ENCODE measurements at regions not wholly inside any gene's neighbourhood (a gene's known extent, or its start where the extent isn't known, plus 50 kb on each side); places are given as distances from the start of the nearest gene placed in this dataset.

DNA sequence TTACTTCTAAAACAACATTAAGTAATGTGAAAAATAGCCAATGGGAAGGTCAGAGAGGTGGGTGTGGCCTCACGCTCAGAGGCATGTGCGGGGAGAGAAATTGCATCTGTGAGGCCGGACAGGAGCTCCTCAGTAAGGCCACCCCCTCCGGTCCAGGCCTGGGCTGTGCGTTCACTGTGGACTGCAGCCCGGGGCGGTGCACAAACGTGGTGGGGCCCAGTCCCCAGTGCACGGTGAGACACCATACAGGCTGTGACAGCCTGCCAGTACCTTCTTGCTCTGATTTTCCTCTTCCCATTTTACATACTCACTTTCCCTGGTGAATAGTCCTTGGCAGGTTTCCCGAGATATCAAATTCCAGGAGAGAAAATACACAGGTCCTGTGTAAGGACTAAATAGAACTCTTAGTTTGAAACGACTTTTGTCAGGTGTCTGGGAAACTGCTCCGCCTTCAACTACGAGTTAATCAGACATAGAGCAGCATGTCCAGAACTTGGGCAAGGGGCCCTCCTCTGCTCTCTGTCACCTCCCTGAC, 174.1 kb upstream of the MKI67 start:
- Histone ChIP-seq H3K27ac (ENCODE audit: low read depth, low read length) (no peak overlapping the region), H3K4me1 (ENCODE audit: control insufficient read depth, insufficient read depth, low read length) (no peaks in the 10 kb centered on the region), H3K9me3 (ENCODE audit: control insufficient read depth, insufficient read depth, low read depth, low read length) (peaks cover 28% of the 10 kb centered on the region), H3K27me3 (ENCODE audit: control insufficient read depth, insufficient read depth, low read length) (no peaks in the 10 kb centered on the region; the same call in 1 of the 2 replicates), H3K4me3 (ENCODE audit: low read depth, low read length) (no peak overlapping the region), H3K9ac (ENCODE audit: low read length) (no peak overlapping the region), H3K36me3 (ENCODE audit: control insufficient read depth, insufficient read depth, low read length) (no peaks in the 10 kb centered on the region)

DNA sequence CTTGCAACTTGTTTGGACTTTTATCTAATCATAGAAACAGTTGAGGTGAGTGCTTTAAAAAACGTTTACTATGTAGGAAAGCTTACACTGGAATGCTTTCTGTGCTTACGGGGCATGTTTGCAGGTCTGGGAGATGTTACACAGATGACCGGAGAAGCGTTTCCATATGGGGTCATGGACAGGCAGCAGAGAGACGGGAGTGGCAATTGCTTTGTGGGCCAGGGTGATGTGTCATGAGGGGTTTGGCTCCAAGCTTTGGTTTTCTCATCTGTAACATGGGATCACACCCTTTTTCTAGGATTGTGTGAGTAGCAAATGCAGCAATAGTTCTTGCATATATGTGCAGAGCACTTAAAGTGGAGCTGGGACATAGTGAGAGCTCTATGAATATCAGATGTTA, 174.8 kb upstream of the MKI67 start:
- peaks cover 28% of the 10 kb centered on the region for H3K9me3 ChIP-seq (ENCODE audit: control insufficient read depth, insufficient read depth, low read depth, low read length)
- H3K4me1 ChIP-seq (ENCODE audit: control insufficient read depth, insufficient read depth, low read length), result no peaks in the 10 kb centered on the region
- no peaks in the 10 kb centered on the region; the same call in 1 of the 2 replicates for H3K27me3 ChIP-seq (ENCODE audit: control insufficient read depth, insufficient read depth, low read length)

GRCh38 chr10:128302808-128303207, 176.6 kb upstream of the MKI67 start:
- H3K27ac ChIP-seq (ENCODE audit: low read depth, low read length), result no peak overlapping the region
- no peak overlapping the region for H3K9ac ChIP-seq (ENCODE audit: low read length)
- no peaks in the 10 kb centered on the region for H3K27me3 ChIP-seq (ENCODE audit: control insufficient read depth, insufficient read depth, low read length)
- no peaks in the 10 kb centered on the region for H3K36me3 ChIP-seq (ENCODE audit: control insufficient read depth, insufficient read depth, low read length)
- H3K9me3 ChIP-seq (ENCODE audit: control insufficient read depth, insufficient read depth, low read depth, low read length), result peaks cover 28% of the 10 kb centered on the region
- no peaks in the 10 kb centered on the region for H3K4me1 ChIP-seq (ENCODE audit: control insufficient read depth, insufficient read depth, low read length)
- H3K4me3 ChIP-seq (ENCODE audit: low read depth, low read length), result no peak overlapping the region

More for the DNA sequence above, 174.8 kb upstream of the MKI67 start:
- H3K4me3 ChIP-seq (ENCODE audit: low read depth, low read length), result no peak overlapping the region
- no peaks in the 10 kb centered on the region for H3K36me3 ChIP-seq (ENCODE audit: control insufficient read depth, insufficient read depth, low read length)
- no peak overlapping the region for H3K9ac ChIP-seq (ENCODE audit: low read length)
- no peak overlapping the region for H3K27ac ChIP-seq (ENCODE audit: low read depth, low read length)

- Histone ChIP-seq H3K4me1 (ENCODE audit: control insufficient read depth, insufficient read depth, low read length) (no peaks in the 10 kb centered on the region), H3K36me3 (ENCODE audit: control insufficient read depth, insufficient read depth, low read length) (no peaks in the 10 kb centered on the region), H3K27me3 (ENCODE audit: control insufficient read depth, insufficient read depth, low read length) (no peaks in the 10 kb centered on the region), H3K27ac (ENCODE audit: low read depth, low read length) (no peak overlapping the region), H3K9ac (ENCODE audit: low read length) (no peak overlapping the region), H3K9me3 (ENCODE audit: control insufficient read depth, insufficient read depth, low read depth, low read length) (peaks cover 28% of the 10 kb centered on the region), H3K4me3 (ENCODE audit: low read depth, low read length) (no peak overlapping the region)
Measured at GRCh38 chr10:128304271-128304670, 178.0 kb upstream of the MKI67 start.

DNA sequence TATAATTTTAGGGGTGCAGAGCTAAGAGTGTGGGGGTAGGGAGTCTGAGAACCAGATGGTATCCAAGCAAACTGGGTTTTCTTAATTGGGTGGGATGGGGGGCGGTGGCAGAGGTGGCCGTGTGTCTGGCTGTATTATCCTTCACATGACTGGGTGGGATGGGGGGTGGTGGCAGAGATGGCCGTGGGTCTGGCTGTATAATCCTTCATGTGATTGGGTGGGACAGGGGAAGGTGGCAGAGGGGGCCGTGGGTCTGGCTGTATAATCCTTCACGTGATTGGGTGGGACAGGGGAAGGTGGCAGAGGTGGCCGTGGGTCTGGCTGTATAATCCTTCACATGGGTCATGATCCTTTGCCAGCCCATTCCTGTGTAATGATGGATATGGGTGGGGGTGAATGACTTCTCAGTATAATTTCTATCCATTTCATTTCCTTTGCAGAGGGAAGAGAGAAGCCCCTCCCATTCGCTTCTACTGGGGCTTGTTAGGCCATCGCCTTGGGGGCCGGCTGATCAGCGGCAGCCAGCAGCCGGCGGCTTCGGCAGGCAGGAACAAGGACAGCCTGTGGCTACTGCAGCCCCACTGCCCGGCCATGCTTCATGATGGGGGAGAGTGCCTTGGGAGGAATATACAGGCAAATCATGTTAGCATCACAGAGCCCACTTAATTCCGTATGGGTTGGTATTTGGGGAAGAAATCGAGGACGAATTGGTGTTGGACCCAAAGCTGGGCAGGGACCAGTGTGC, 179.6 kb upstream of the MKI67 start:
- no peak overlapping the region for H3K4me3 ChIP-seq (ENCODE audit: low read depth, low read length)
- no peaks in the 10 kb centered on the region for H3K27me3 ChIP-seq (ENCODE audit: control insufficient read depth, insufficient read depth, low read length)
- H3K36me3 ChIP-seq (ENCODE audit: control insufficient read depth, insufficient read depth, low read length), result no peaks in the 10 kb centered on the region
- H3K9me3 ChIP-seq (ENCODE audit: control insufficient read depth, insufficient read depth, low read depth, low read length), result peaks cover 25% of the 10 kb centered on the region
- H3K4me1 ChIP-seq (ENCODE audit: control insufficient read depth, insufficient read depth, low read length), result 0 out of 2 replicates have a peak, but pooled peaks cover under 1% of the 10 kb centered on the region
- H3K9ac ChIP-seq (ENCODE audit: low read length), result no peak overlapping the region
- H3K27ac ChIP-seq (ENCODE audit: low read depth, low read length), result no peak overlapping the region

- H3K9ac ChIP-seq (ENCODE audit: low read length), result no peak overlapping the region
- H3K9me3 ChIP-seq (ENCODE audit: control insufficient read depth, insufficient read depth, low read depth, low read length), result peaks cover 18% of the 10 kb centered on the region
- no peaks in the 10 kb centered on the region for H3K36me3 ChIP-seq (ENCODE audit: control insufficient read depth, insufficient read depth, low read length)
- H3K4me1 ChIP-seq (ENCODE audit: control insufficient read depth, insufficient read depth, low read length), result peaks cover 8% of the 10 kb centered on the region; the same call in 1 of the 2 replicates
- H3K4me3 ChIP-seq (ENCODE audit: low read depth, low read length), result no peak overlapping the region
- no peaks in the 10 kb centered on the region for H3K27me3 ChIP-seq (ENCODE audit: control insufficient read depth, insufficient read depth, low read length)
- H3K27ac ChIP-seq (ENCODE audit: low read depth, low read length), result no peak overlapping the region
Measured at GRCh38 chr10:128306535-128306934, 180.3 kb upstream of the MKI67 start.

- no peak overlapping the region for H3K4me3 ChIP-seq (ENCODE audit: low read depth, low read length)
- H3K36me3 ChIP-seq (ENCODE audit: control insufficient read depth, insufficient read depth, low read length), result no peaks in the 10 kb centered on the region
- no peaks in the 10 kb centered on the region for H3K27me3 ChIP-seq (ENCODE audit: control insufficient read depth, insufficient read depth, low read length)
- H3K9me3 ChIP-seq (ENCODE audit: control insufficient read depth, insufficient read depth, low read depth, low read length), result peaks cover 13% of the 10 kb centered on the region
- no peak overlapping the region for H3K9ac ChIP-seq (ENCODE audit: low read length)
- no peak overlapping the region for H3K27ac ChIP-seq (ENCODE audit: low read depth, low read length)
- H3K4me1 ChIP-seq (ENCODE audit: control insufficient read depth, insufficient read depth, low read length), result peaks cover 8% of the 10 kb centered on the region; the same call in 1 of the 2 replicates
Measured at GRCh38 chr10:128306966-128307365, 180.7 kb upstream of the MKI67 start.

- no peak overlapping the region for H3K27ac ChIP-seq (ENCODE audit: low read depth, low read length)
- peaks cover 6% of the 10 kb centered on the region for H3K9me3 ChIP-seq (ENCODE audit: control insufficient read depth, insufficient read depth, low read depth, low read length)
- H3K4me1 ChIP-seq (ENCODE audit: control insufficient read depth, insufficient read depth, low read length), result peaks cover 8% of the 10 kb centered on the region; the same call in 1 of the 2 replicates
- no peaks in the 10 kb centered on the region for H3K27me3 ChIP-seq (ENCODE audit: control insufficient read depth, insufficient read depth, low read length)
- H3K4me3 ChIP-seq (ENCODE audit: low read depth, low read length), result no peak overlapping the region
- H3K9ac ChIP-seq (ENCODE audit: low read length), result no peak overlapping the region
- no peaks in the 10 kb centered on the region for H3K36me3 ChIP-seq (ENCODE audit: control insufficient read depth, insufficient read depth, low read length)
Measured at GRCh38 chr10:128307820-128308219, 181.6 kb upstream of the MKI67 start.

- H3K4me1 ChIP-seq (ENCODE audit: control insufficient read depth, insufficient read depth, low read length), result peaks cover 8% of the 10 kb centered on the region; the same call in 1 of the 2 replicates
- no peaks in the 10 kb centered on the region for H3K9me3 ChIP-seq (ENCODE audit: control insufficient read depth, insufficient read depth, low read depth, low read length)
- H3K27ac ChIP-seq (ENCODE audit: low read depth, low read length), result no peak overlapping the region
- no peaks in the 10 kb centered on the region for H3K36me3 ChIP-seq (ENCODE audit: control insufficient read depth, insufficient read depth, low read length)
- H3K9ac ChIP-seq (ENCODE audit: low read length), result no peak overlapping the region
- no peaks in the 10 kb centered on the region for H3K27me3 ChIP-seq (ENCODE audit: control insufficient read depth, insufficient read depth, low read length)
- no peak overlapping the region for H3K4me3 ChIP-seq (ENCODE audit: low read depth, low read length)
Measured at GRCh38 chr10:128310971-128311658, 184.9 kb upstream of the MKI67 start.

DNA sequence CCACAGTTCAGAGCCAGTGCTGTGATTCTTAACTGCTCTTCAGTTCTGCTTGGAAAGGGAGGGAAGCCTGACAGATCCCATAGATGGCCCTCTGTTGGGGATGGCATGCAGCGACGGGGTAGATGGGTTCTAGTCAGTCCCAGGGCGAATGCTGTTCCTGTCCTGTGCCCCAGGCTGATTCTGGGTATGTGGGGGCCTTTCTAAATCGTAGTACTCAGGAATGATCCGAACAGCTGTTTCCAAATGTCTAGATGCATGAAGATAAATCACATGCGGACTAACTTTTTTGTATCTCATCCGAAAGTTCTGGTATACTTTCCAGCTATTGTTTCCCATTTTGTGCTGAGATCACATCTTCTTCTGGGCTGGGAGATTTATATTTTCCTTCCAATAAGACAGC, 186.0 kb upstream of the MKI67 start:
- no peaks in the 10 kb centered on the region for H3K27me3 ChIP-seq (ENCODE audit: control insufficient read depth, insufficient read depth, low read length)
- H3K36me3 ChIP-seq (ENCODE audit: control insufficient read depth, insufficient read depth, low read length), result no peaks in the 10 kb centered on the region
- H3K4me3 ChIP-seq (ENCODE audit: low read depth, low read length), result no peak overlapping the region
- H3K4me1 ChIP-seq (ENCODE audit: control insufficient read depth, insufficient read depth, low read length), result peaks cover 8% of the 10 kb centered on the region
- H3K9me3 ChIP-seq (ENCODE audit: control insufficient read depth, insufficient read depth, low read depth, low read length), result no peaks in the 10 kb centered on the region
- H3K27ac ChIP-seq (ENCODE audit: low read depth, low read length), result no peak overlapping the region
- H3K9ac ChIP-seq (ENCODE audit: low read length), result no peak overlapping the region

- H3K27me3 ChIP-seq (ENCODE audit: control insufficient read depth, insufficient read depth, low read length), result no peaks in the 10 kb centered on the region
- no peak overlapping the region for H3K9ac ChIP-seq (ENCODE audit: low read length)
- no peak overlapping the region for H3K27ac ChIP-seq (ENCODE audit: low read depth, low read length)
- H3K9me3 ChIP-seq (ENCODE audit: control insufficient read depth, insufficient read depth, low read depth, low read length), result no peaks in the 10 kb centered on the region
- H3K4me3 ChIP-seq (ENCODE audit: low read depth, low read length), result no peak overlapping the region
- H3K4me1 ChIP-seq (ENCODE audit: control insufficient read depth, insufficient read depth, low read length), result peaks cover 8% of the 10 kb centered on the region
- no peaks in the 10 kb centered on the region for H3K36me3 ChIP-seq (ENCODE audit: control insufficient read depth, insufficient read depth, low read length)
Measured at GRCh38 chr10:128314686-128315085, 188.5 kb upstream of the MKI67 start.

All from HUES6 (cell line).